HG02588 (cell line): ENCODE measurements at regions not wholly inside any gene's neighbourhood (a gene's known extent, or its start where the extent isn't known, plus 50 kb on each side); places are given as distances from the start of the nearest gene placed in this dataset.

ENCODE experiments used
- ATAC-seq: cut with Tn5 transposase; IDR thresholded peaks from one replicate; pipeline ENCODE4 v1.9.1; 2021; ENCODE audit warnings: mild to moderate bottlenecking, moderate library complexity; ENCODE audit not compliant: unreplicated experiment

- ATAC-seq, result no peak
Measured at GRCh38 chr5:124287813-124288212, 458.6 kb downstream of the ZNF608 start.

GRCh38 chr5:124285733-124286132, 460.7 kb downstream of the ZNF608 start:
- ATAC-seq, result no peak

- no peak for ATAC-seq
Measured at GRCh38 chr5:124285071-124285470, 461.4 kb downstream of the ZNF608 start.

- ATAC-seq, result no peak
Measured at GRCh38 chr5:124283031-124283430, 463.4 kb downstream of the ZNF608 start.

- ATAC-seq, result no peak
Measured at GRCh38 chr5:124280079-124280478, 466.4 kb downstream of the ZNF608 start.

- no peak for ATAC-seq
Measured at GRCh38 chr5:124279146-124279876, 467.1 kb downstream of the ZNF608 start.

- ATAC-seq, result no peak
Measured at GRCh38 chr5:124278636-124279035, 467.8 kb downstream of the ZNF608 start.

GRCh38 chr5:124277767-124278545, 468.5 kb downstream of the ZNF608 start:
- no peak for ATAC-seq

GRCh38 chr5:124276166-124276565, 470.3 kb downstream of the ZNF608 start:
- ATAC-seq, result no peak

- ATAC-seq, result no peak
Measured at GRCh38 chr5:124274949-124275348, 471.5 kb downstream of the ZNF608 start.

- no peak for ATAC-seq
Measured at GRCh38 chr5:124264499-124264898, 481.9 kb downstream of the ZNF608 start.

GRCh38 chr5:124263680-124264491, 482.6 kb downstream of the ZNF608 start:
- ATAC-seq, result no peak

- no peak for ATAC-seq
Measured at GRCh38 chr5:124262991-124263571, 483.4 kb downstream of the ZNF608 start.

- ATAC-seq, result no peak
Measured at GRCh38 chr5:124262470-124262869, 484.0 kb downstream of the ZNF608 start.

- ATAC-seq, result no peak
Measured at GRCh38 chr5:124261848-124262247, 484.6 kb downstream of the ZNF608 start.

- ATAC-seq, result no peak
Measured at GRCh38 chr5:124260921-124261515, 485.4 kb downstream of the ZNF608 start.

GRCh38 chr5:124259017-124259416, 487.4 kb downstream of the ZNF608 start:
- ATAC-seq, result no peak

- no peak for ATAC-seq
Measured at GRCh38 chr5:124257048-124257447, 489.4 kb downstream of the ZNF608 start.

- ATAC-seq, result no peak
Measured at GRCh38 chr5:124253203-124253810, 493.1 kb downstream of the ZNF608 start.

- no peak for ATAC-seq
Measured at GRCh38 chr5:124252747-124253146, 493.7 kb downstream of the ZNF608 start.
